OCI-LY3 (cell line): ENCODE measurements at regions not wholly inside any gene's neighbourhood (a gene's known extent, or its start where the extent isn't known, plus 50 kb on each side); places are given as distances from the start of the nearest gene placed in this dataset.

Experiments used
- CTCF ChIP-seq: fragments of 200-600, 300-600 bp; sonication (generic); IDR thresholded peaks from 2 replicates; pipeline ENCODE4 v1.5.1; 2014; ENCODE audit warnings: antibody characterized with exemption, low read length, low read depth
- EZH2phosphoT487 ChIP-seq: fragments of 200-600 bp; shearing (Covaris generic); IDR thresholded peaks from 2 replicates; pipeline ENCODE4 v1.6.1; 2018; ENCODE audit warnings: antibody characterized with exemption, mixed run types, low read depth

DNA sequence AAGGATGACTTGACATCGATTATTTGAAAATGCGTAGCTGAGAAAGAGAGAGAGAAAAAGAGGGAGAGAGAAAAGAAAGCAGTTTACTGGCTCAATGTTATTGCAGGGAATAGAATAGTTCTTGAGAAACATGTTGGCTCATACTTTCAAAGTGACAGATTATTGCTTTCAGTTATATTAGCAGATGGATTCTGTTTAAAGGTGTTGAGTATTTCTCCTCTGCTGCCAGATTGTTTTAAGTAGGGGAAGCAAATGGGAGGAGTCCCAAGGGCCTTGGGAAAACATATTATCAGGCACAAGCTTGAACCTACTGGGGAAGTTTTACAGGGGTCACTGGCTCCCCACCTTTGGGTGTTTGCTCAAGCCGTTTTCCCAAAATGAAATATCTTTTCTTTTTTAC lies 203.8 kb upstream of the SRRM4 start:
- TF ChIP-seq CTCF (no peak), EZH2phosphoT487 (no peak)
